NOMO-1 treated with DMSO at 0.1 percent for 48 hours (cell line): ENCODE measurements at regions not wholly inside any gene's neighbourhood (a gene's known extent, or its start where the extent isn't known, plus 50 kb on each side); places are given as distances from the start of the nearest gene placed in this dataset.
"Not testable (repeated sequence)": the region's sequence is repeated elsewhere in the genome, so short reads cannot be mapped to it uniquely, and the experiment has no call there.

Experiments used
- DNase-seq: peaks from one replicate; lab custom pipeline; 2025; ENCODE audit not compliant: unreplicated experiment; lab: John Stamatoyannopoulos, UW

DNA sequence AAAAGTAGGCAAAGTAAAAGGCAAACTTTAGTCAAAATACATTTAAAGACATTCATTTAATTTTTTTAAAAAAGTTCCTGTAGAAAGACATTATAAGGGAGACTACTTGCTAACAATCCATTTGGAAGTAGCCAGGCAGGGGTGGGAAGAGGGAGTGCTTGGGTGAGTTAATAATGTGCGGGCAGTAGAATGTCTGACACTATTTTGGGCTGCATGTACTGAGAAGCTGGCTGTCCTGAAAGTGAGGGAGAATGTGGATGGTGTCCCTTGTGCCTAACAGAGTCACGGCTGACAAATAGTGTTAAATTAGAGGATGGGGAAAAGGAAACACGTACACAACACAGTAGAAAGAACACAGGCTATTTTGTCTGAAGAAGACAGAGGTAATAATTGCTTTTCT lies 142.5 kb downstream of the LCA5 start:
- no peak for DNase-seq

DNA sequence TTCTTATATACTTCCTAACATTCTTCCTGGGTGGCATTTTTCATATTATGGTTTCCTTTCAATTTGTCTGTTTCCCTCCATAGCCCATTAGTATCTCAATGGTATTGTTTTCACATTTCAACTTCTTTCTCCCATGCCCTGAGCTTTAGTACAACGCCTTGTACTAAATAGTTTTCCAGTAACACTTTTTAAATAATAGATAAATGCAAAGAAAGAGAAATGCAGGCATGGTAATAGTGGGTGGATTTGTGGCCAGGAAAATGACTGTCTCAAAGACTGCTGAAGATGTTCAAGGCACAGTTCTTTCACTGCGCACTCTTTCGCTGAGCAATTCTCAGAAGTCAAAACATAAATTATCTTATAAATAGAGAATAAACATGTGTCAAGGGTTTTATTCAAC lies 145.1 kb downstream of the LCA5 start:
- no peak for DNase-seq

DNA sequence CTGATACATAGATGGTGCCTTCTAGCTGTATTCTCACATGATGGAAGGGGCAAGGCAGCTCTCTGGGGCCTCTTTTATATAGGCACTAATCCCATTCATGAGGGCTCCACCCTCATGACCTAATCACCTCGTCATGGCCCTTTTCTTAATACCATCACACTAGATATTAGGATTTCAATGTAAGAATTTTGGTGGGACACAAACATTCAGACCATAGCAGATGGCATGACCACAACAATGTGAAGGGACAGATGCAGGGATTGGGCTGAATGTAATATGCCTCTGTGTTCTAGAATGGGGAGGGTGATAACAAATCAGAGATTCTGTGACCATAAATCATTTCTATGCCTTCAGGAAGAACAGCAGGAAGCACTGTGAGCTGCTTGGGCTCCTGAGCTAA lies 145.8 kb downstream of the LCA5 start:
- DNase-seq: no peak

DNA sequence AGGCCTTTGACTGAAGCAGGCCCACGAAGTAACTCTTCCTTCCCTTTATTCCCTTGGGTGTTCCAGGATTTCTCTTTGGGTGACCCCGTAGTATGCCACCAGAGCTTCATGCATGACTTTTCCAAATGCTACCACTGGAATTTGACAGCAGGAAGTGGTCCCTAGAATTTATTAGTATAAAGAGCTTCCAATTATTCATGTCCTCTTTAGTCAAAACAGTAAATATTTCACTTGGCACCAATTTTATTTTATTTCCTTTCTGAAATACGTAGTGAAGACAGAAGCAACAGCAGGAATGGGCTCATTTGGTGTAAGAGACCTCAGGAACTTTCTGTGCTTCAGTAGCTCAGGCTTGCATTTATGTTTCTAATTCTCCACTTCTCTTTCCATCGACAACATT lies 151.3 kb downstream of the LCA5 start:
- DNase-seq: no peak

DNA sequence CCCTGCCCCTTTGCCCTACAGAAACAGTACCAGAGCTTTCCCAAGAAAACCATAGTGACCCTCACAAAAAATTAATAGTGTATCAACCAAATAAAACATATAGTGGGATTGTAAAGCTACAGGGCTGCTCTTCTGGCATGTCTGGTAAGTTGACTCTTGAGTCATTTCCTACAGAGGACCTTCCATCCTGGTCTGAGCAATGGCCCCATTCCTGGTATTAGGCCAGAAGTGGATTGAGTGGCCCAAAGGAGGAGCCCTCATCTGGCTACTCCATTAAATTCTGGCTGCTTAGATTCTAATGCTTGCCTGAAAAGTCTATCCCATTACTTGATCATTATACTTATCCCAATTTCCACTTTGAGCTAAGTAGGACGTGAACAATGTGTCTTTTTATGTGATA lies 150.9 kb upstream of the HMGN3 start:
- DNase-seq: no peak

DNA sequence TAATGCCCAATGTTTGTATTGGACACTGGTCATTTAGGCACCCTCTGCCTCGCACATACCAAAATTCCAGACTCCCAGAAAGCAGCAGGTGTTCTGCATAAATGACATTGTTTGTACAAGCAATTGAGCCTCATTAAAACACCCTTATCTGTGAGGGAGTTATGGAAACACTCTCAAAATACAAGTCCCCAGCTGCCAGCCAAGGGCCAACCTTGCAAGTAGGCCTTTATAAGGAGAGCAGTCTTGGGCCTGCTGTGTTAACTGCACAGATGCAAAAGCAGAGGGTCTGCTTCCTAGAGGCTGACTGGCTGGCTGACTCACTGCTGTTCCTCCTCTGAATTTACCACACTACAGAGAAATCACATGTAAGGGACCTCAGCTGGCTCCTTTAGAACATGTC lies 150.4 kb upstream of the HMGN3 start:
- DNase-seq: no peak

DNA sequence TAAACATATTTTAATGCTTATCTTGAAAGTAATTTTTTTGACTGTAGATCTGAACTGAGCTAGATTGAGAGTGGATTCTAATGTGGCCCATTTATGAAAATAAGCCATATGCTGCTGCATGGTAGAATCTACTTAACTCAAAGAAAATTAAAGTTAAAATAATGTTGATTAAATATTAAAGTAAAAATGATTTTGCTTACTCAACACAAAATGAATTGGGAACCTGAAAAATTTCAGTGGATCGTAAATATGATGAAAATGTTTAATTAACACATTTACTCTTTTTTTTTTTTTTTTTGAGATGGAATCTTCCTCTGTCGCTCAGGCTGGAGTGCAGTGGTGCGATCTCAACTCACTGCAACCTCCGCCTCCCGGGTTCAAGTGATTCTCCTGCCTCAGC lies 144.5 kb upstream of the HMGN3 start:
- DNase-seq: no peak

DNA sequence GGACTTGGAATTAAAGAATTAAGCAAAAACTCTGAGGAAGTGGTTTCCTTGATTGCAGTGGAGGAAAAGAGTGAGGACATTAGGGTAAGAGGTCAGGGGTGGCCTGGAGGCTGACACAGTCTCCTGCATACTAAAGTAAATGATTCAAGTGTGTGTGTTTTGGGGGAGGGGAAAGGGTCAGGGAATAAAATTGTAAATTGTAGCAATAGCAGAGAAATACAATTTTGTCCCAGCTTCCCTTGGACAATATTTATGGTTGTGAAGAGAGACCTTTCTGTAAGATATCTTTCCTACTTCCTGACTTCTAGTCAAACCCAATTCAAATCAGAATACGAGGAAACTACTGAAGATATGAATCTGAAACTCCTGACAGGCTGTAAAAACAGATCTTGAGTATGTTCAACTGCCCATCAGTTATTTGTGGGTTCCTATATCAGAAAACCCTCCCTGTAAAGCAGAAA lies 143.4 kb upstream of the HMGN3 start:
- DNase-seq: peak; percentile 21

DNA sequence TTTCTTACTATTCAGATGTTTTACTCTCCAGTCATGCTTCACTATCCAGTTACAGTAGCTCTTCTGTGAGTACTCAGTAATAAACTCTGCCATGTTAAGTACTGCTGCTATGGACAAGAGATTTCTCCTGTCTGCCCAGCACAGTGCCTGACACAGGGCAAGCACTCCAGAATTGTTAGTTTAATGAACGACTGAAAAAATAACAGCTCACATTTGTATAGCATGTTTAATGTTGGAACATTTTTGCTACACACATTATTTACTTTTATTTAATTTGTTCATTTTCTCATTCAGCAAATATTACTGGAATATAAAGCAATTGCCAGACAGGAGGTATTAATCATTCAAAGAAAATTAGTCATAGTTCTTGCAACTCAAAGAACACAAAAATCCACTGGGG lies 142.6 kb upstream of the HMGN3 start:
- DNase-seq: no peak

DNA sequence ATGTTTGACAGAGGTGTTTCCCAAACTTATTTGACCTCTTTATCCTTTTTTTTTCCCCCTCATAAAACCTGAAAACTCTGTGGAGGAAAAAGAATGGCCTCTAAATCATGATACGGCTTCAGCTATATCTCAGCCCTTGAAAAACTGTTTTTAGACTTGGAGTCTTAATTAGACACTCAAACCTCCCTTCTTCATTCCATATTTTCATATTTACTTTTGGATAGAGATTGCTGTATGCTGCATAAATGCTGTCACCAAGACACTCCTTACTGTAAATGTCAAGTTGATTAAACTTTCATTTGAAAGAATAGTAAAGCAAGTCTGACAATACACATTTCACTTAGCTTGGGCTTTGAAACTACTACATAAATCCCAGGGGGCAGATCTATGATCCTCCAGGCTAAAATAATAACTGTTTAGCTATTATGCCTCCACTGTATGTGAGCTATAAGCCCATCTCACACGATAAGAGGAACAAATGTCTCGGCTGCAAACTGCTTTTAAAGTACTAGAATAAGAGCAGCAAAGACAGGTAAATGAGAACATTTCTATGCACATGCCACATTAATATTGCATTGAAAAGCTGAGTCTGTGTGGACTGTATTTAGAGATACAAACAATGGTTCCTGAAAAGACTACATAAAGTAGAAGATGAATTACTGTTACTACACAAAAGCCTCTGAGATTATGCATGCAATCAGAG lies 141.3 kb upstream of the HMGN3 start:
- peak; percentile 22 for DNase-seq

DNA sequence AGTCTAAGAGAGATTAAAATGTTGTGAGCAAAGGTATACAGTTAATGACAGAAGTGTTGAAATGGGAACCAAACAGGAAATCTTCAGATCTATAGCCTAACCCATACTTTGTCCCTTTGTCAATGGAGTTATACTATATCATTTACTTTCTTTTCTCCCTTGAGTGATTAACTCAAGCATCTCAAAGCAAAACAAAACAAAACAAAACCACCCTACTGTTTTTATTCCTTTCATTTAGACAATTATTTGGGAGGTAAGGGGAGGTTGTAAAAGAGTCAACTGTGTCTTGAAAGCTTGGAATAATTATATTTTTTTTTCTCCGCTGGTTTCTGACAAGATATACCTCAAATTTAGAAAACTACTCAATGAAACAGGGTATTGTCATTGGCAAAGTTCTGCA lies 139.8 kb upstream of the HMGN3 start:
- DNase-seq: no peak

DNA sequence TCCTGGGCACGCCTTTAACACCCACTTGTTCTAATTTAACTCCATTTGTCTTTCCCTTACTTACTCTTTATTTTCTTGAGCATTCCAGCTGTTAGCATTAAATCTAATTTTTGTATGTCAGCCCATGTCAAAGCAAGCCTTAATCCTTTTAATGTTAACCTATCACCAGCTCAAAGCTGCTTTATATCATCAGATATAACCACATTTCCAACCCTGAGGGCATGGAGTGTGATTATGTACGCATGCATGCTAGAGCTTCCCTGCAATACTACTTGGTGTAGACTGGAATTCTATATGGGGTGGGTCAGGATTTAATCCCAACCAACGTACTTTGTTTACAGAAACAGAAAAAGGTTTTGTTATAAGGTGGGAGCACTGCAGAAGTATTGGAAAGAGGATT lies 139.4 kb upstream of the HMGN3 start:
- DNase-seq: no peak

DNA sequence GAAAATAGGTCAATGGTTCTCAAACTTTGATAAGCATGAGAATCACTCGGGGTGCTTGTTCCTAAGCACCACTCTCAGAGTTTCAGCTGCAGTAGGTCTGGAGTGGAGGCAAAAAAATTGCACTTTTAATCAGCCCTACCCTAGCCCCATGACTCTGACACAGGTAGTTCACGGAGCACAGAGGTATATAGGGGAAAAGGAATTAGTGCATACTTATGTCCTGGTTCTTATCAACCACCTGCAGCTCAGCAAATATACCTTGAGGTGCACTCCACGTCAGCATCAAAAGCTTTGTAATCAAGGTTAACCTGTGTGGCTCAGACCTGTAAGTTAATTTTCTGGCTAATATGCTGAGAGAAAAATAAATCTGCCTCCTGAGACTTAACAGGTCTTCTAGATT lies 138.8 kb upstream of the HMGN3 start:
- DNase-seq: no peak

DNA sequence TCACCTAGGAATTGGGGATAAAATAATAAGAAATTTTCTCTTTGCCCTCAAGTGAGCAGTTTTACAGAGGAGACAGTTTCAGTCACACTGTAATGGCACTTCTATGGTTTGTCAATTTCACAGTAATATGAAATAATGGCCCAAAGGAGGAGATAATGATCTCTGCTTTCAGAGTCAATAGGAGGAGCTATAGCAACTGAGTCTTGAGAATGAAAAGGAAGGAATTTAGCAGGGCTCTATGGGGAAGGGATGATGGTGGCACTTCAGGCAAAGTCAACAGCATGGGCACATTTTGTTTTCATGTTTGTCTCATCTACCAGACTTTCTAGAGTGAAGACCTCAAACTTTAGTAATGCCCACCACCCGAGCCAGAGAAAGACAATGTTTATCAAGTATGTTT lies 138.3 kb upstream of the HMGN3 start:
- DNase-seq: no peak

DNA sequence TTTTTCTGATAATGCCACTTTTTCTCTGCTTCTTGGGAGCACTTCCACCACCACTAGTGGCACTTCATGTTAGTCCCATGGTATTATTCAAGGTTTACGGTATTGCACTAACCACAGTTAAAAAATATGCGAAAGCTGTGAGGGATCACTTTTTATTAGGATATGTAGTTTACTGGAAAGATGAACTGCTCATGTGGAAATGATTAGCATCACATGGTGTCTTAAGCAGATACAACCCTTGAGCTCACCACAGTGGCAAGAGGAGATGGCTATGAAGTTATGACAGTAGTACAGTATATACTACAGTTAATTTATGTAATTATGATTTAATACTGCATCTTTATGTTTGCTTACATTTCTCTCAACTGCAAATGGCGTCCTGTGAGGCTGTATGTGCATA lies 134.5 kb upstream of the HMGN3 start:
- DNase-seq: no peak

DNA sequence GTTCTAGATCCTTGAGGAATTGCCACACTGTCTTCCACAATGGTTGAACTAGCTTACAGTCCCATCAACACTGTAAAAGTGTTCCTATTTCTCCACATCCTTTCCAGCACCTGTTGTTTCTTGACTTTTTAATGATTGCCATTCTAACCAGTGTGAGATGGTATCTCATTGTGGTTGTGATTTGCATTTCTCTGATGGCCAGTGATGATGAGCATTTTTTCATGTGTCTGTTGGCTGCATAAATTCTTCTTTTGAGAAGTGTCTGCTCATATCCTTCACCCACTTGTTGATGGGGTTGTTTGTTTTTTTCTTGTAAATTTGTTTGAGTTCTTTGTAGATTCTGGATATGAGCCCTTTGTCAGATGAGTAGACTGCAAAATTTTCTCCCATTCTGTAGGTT lies 129.0 kb upstream of the HMGN3 start:
- DNase-seq: not testable (repeated sequence)

DNA sequence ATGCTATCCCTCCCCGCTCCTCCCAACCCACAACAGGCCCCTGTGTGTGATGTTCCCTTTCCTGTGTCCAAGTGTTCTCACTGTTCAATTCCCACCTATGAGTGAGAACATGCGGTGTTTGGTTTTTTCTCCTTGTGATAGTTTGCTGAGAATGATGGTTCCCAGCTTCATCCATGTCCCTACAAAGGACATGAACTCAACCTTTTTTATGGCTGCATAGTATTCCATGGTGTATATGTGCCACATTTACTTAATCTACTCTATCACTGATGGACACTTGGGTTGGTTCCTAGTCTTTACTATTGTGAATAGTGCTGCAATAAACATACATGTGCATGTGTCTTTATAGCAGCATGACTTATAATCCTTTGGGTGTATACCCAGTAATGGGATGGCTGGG lies 126.6 kb upstream of the HMGN3 start:
- not testable (repeated sequence) for DNase-seq

DNA sequence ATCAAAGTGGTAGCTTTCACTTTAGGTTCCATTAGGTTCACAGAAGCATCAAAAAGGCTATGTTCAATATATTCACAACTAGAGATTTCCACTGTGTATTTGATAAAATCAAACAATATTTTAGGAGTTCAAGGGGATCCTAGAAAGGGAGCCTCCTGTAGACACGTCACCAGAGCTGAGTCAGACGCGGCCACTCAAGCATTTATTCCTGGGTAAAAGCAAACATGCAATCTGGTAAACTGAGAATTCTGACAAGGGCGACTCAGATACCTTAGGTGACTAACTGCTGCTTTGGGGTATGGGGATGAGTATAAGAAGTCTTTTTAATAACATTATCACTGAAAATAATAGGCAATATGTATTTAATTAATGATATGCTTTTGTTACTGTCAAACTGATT lies 118.7 kb upstream of the HMGN3 start:
- DNase-seq: no peak

DNA sequence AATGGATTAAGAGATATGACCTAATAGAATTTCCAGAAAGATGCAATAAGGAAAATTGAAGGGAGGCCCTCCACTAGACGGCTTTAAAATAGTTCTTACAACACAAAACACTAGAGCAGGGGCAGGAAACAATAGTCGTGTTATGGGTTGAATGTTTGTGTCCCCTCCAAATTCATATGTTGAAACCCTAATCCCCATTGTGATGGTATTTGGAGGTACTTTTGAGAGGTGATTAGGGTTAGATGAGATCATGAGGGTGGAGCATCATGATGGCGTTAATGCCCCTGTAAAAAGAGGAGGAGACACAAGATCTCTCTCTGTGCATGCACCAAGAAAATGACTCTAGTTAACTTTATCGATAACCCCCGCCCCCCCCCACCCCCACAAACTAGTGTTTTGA lies 104.0 kb upstream of the HMGN3 start:
- DNase-seq: no peak

DNA sequence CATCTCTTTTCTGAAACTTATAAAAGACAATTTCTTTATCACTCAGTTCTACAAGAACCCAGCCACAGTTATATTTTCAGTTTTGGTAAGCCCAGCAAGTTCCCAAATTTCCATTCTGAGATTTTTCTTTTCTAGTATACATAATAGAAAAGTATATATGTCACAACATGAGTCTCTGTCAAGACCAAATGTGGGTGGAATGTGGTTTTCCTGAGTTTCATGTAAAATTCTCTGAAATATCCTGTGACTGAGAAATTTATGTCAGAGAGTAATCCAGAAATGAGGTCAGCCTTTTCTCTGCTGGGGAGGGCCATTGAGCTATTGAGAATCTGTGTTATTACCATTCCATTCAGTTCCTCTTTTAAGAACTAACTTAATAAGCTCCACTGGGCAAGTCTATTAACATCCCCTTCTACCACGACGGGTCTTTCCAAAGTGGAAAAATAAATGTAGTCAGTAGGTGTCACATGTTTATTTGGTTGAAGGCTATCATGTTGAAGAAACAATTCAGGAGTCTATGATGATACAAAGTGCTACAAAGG lies 100.7 kb upstream of the HMGN3 start:
- DNase-seq: no peak

DNA sequence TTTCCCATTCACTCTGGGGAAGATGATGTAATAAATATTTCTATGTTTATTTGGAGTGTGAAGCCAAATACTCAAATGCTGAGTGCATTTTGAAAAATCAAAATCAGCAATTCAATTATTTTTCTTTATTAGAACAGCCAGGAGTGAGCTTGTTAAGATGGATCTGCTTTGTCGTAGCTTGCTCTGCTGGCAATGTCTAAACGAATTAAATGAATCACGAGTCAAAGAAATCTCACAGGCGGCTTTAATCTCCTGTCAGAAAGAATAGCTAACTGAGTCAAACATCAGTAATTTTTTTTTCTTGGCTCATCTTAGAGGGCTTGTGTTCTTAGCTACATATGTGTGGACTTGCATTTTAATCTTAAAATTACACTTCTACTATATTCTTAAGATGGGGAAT lies 100.2 kb upstream of the HMGN3 start:
- DNase-seq: no peak

DNA sequence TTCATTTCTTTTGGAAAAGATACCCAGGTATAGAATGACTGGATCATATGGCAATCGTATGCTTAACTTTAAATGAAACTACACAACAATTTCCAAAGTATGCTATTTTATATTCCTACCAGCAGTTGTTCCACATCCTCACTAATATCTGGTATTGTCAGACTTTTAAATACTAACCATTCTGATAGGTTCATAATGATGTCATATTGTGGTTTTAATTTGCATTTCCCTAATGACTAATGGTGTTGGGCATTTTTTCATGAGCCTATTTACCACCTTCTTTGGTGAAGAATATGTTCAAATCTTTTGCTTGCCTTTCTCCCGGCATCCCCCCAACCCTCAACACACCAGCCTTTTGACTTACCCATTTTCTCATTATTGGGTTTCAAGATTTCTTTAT lies 96.2 kb upstream of the HMGN3 start:
- DNase-seq: no peak

DNA sequence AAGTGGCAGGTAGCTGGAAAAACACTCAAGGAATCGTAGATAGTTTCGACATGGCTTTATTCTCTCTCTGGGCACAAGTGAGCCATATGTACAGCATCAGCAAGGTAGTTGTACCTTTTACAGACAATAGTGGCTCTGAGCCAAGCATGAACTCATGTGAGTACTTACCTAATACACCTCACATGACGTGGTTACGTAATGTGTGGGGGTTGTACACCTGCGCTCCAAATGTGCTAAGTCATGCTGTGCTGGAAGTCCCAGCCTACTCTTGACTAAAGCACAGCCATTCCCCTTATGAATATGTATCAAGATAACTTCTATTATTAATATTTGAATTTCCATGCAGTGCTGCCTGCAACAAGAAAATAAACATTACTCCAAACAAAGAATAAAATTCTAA lies 78.8 kb upstream of the HMGN3 start:
- no peak for DNase-seq
